ENCODE measurements at regions not wholly inside any gene's neighbourhood (a gene's known extent, or its start where the extent isn't known, plus 50 kb on each side); places are given as distances from the start of the nearest gene placed in this dataset.

- TF ChIP-seq CTCF (IDR thresholded peaks at IDR 0.05): no peak
- TF ChIP-seq POLR2A (IDR thresholded peaks at IDR 0.05): no peak
These were observed 463.6 kb downstream of the SHQ1 start for GRCh38 chr3:72384602-72385001.

All from right lobe of liver (tissue), 4 donors.